Activated CD8-positive, alpha-beta memory T cell treated with anti-CD3 and anti-CD28 coated beads for 48 hours (primary cell): ENCODE measurements at regions not wholly inside any gene's neighbourhood (a gene's known extent, or its start where the extent isn't known, plus 50 kb on each side); places are given as distances from the start of the nearest gene placed in this dataset.

ENCODE experiments used
- DNase-seq, 3 experiments: peaks; one replicate each; pipeline ENCODE4 v3.0.0-alpha.2; 2020; ENCODE audit warnings: low read depth in 2 of 3, low spot score in 2 of 3

GRCh38 chr4:26069218-26069617 lies 155.2 kb downstream of the SMIM20 start:
- DNase-seq = no peak

DNA sequence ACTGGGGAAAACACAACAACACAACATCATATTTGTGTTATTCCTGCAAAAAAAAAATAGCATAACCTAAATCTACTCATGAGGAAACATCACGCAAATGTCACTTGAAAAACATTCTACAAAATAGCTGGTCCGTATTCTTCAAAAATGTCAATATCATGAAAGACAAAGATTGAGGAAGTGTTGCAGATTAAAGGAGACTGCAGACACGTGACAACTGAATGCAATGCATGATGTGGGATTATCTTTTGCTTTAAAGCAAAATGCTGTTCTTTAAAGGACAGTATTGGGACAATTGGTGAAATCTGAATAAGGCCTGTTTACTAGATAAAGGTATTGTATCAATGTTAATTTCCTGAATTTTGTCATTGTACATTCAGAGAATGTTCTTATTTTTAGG lies 157.7 kb downstream of the SMIM20 start:
- DNase-seq = no peak

GRCh38 chr4:26073886-26074560 lies 160.0 kb downstream of the SMIM20 start:
- no peak for DNase-seq

DNA sequence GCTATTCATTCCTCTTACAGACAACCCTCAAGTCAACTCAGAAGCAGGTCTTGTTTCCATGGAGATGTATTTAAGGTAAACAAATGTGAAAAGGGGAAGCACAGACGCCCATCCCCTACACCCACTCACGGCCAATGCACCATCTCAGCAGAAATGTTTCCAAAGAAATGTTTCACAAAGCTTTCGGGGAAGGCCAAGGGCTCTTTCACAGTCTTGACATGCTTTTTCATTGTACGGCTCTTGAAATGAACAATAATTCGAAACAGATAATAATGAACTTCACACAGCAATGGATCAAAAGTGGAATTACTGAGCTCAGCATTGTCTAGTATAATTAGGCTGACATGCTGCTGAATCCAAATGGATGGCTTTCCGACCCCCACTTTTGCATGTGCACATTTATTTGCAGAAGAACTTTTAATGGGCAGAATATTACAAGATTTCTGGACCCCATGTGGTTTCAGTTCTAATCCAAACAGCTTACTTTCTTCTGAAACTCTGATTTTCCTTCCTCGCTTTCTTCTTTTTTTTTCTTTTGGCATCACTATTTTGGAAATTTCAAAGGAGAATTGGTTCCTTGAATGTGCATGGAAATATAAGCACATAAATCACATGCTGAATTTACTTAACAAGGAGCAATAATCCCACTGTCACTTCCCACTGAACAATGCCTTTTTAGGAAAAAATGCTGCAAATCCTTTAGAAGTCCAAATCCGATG lies 160.9 kb downstream of the SMIM20 start:
- no peak for DNase-seq

GRCh38 chr4:26075583-26075982 lies 161.6 kb downstream of the SMIM20 start:
- no peak for DNase-seq

DNA sequence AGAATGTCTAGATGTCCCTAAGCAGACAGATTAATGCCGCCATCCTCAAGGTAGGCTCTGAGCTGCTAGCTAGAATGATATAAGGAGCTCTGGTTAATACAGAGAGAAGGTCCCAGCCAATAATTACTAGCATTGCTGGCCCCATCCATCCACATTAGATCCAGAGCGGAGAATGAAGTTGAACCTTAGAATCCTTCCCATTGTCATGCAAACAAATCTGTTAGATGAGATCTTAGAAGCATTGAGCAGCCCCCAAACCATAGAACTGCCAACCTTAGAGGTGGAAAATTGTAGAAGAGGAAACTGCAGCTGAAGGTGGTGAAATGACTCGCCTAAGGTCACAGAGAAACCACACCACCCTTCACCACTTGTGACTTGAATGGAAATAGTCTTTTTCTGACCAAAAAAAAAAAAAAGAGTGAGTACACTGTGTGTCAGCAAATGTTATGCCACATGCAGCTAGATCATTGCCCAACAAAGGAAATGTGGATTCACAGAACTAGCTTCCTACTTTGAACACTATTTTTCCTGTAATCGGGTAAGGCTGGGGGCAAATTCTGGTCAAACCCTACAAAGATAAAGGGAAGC lies 162.1 kb downstream of the SMIM20 start:
- DNase-seq = no peak

- DNase-seq = no peak
Observed at GRCh38 chr4:26076896-26077295, 162.9 kb downstream of the SMIM20 start.

DNA sequence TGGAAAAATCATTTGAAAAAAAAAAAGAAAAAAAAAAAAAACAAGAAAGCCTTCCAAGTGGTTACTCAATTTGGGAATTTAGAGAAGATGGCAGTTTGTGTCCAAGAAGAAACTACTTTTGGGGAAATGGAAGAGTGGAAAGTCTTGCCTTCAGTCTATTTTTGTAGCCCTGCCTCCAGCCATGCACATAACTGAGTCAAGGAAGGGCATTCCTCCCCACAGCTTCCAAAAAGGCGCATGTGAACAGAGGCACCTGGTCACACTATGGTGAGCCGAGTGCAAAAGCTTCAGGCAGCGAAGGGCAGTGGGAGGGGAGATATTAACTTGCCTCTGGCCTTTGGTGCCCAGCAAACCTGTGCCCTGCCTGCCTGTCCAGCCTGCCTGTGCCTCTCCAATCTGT lies 163.7 kb downstream of the SMIM20 start:
- DNase-seq = no peak

- DNase-seq = no peak
Observed at GRCh38 chr4:26080870-26081628, 167.0 kb downstream of the SMIM20 start.

DNA sequence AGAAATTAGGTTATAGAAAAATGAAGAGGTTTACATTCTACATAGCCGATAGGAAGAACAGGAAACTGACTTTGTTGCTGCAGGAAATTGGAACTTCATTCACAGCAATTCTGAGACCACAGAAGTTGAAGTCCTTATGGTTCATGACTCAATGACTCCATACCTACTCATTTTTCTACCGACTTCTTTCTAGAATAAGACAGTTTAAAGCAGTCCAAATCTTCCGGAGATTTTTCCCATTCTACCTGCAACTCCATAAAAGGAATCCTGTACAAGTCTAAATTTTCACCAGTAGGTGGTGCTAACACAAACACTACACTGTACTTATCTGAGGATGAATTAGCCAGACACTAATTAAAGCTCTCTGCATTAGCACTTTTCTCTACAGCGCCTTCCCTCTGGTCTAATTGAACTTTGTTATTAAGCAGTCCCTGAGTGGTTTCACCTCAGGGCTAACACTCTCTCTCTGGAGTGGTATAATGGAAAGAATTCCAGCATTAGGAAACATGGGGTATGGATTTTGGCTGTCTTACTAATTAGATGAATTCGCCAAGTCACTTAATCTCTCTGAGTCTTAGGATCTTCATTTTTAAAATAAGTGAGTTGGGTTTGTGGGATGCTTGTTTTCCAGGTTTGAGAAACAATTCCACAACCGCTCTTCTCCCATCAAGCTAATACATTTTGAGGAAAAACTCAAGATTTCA lies 167.9 kb downstream of the SMIM20 start:
- DNase-seq = no peak

DNA sequence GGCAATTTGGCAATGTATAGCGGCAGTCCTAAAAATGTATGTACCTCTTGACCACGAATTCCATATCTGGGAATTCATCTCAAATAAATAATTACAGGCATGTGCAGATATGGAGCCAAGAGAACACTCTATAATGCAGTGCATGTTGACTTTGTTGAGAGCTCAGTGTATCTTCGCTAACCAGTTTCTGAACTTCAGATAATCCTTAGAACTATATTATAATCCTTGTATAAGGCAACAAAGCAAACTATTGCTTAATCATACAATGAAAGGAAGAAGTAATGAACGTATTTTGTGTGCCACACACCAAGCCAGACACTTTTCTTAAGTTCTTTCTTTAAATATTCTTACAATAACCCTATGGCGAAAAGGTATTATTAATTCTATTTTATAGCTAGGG lies 168.5 kb downstream of the SMIM20 start:
- DNase-seq = no peak

DNA sequence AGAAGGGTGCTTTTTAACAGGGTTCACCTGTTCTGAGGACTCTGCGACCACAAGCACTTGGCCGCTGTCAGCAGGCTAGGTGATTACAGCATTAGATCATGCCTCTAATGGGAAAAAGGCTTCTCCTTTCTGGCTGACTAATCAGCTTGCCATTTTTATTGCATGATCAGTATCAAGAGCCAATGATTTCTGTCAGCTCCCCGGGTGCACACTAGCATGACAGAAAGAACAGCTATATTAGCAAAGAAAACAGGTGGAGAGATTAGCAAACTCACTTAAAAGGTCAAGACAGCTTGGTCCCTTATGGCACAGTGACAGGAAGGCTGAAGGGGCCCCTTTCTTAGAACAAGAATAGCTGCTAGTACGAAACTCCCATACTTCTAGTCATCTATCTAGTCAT lies 170.0 kb downstream of the SMIM20 start:
- DNase-seq = no peak

- no peak for DNase-seq
Observed at GRCh38 chr4:26084414-26084813, 170.4 kb downstream of the SMIM20 start.

GRCh38 chr4:26085551-26085950 lies 171.5 kb downstream of the SMIM20 start:
- no peak for DNase-seq

- DNase-seq = no peak
Observed at GRCh38 chr4:26086621-26087441, 172.8 kb downstream of the SMIM20 start.

DNA sequence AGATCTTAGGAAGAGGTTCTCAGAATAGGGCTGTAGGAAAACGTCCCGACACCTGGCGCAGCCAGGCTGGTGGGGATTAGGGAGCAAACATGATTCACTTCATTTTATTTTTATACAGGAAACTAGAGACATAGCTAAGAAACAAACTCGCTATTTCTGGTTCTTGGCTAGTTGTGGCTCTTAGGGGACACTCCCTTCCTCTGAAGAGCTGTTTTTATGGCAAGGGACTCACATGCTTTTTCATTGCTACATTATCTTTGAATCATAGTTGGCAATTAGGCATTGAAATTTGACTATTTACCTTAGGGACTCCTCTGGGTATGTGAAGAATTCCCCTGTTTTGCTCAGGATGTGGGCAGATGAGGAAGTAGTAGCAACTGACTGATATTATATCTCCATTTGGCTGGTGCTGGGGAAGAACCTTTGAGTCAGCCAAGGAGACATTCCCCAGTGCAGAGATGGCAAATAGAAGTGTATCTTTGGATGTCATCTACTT lies 174.5 kb downstream of the SMIM20 start:
- DNase-seq = no peak

DNA sequence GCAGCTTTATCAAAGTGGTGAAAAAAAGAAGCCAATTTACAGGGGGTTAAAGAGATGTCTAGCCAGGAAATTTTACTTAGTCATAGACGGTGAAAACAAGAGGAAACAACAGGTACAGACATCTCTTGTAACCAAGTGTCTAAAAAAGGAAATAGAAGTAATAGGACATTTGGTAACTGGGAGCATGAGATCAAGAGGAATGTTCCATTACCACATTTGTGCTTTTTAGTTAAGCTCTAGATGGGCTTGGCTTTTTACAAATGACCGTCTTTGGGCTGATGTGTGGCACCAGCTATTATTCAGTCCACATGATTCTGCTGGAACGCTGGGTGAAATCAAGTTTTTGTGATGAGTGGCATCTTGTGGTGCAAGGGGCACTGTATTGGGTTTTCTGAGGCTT lies 179.5 kb downstream of the SMIM20 start:
- no peak for DNase-seq

GRCh38 chr4:26094076-26094475 lies 180.1 kb downstream of the SMIM20 start:
- DNase-seq = no peak

DNA sequence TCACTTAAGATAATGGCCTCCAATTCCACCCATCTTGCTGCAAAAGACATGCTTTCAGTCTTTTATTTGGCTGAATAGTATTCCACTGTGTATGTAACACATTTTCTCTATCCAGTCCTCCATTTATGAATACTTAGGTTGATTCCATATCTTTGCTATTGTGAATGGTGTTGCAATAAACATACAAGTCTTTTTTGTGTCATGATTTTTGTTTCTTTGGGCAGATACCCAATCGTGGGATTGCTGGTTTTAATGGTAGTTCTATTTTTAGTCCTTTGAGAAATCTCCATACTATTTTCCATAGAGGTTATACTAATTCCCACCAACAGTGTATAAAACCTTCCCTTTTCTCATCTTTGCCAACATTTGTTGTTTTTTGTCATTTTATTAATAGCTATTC lies 180.9 kb downstream of the SMIM20 start:
- no peak for DNase-seq

- no peak for DNase-seq
Observed at GRCh38 chr4:26099967-26100366, 185.9 kb downstream of the SMIM20 start.
